ENCODE measurements at regions not wholly inside any gene's neighbourhood (a gene's known extent, or its start where the extent isn't known, plus 50 kb on each side); places are given as distances from the start of the nearest gene placed in this dataset.

- ATAC-seq (ENCODE audit: low FRiP score in 2 of 2): no peak
- H3K27me3 ChIP-seq: no peaks in the 10 kb centered on the region
These were observed 181.3 kb downstream of the BAMBI start for GRCh38 chr10:28858646-28859045.

GRCh38 chr10:28859791-28860190, 182.5 kb downstream of the BAMBI start:
- Histone ChIP-seq H3K4me1 (no peaks in the 10 kb centered on the region), H3K4me3 (no peak overlapping the region), H3K27me3 (no peaks in the 10 kb centered on the region), H3K36me3 (no peaks in the 10 kb centered on the region), H3K27ac (no peak overlapping the region), H3K9me3 (no peaks in the 10 kb centered on the region)
- WGBS, 2 donors: 55 to 58% methylated on average over 5 of the region's 5 CpGs
- ATAC-seq (ENCODE audit: low FRiP score in 2 of 2): no peak
- TF ChIP-seq EP300 (IDR thresholded peaks at IDR 0.05): no peak
- TF ChIP-seq POLR2A (IDR thresholded peaks at IDR 0.05): no peak
- no peak for TF ChIP-seq POLR2AphosphoS5 (IDR thresholded peaks at IDR 0.05)
- no peak for TF ChIP-seq CTCF (IDR thresholded peaks at IDR 0.05)
- DNase-seq: no peak

More at GRCh38 chr10:28858646-28859045, 181.3 kb downstream of the BAMBI start:
- no peak overlapping the region for H3K4me3 ChIP-seq
- 88 to 97% methylated on average over 2 of the region's 2 CpGs for WGBS, 2 donors
- no peak for DNase-seq
- no peaks in the 10 kb centered on the region for H3K4me1 ChIP-seq
- no peaks in the 10 kb centered on the region for H3K36me3 ChIP-seq
- no peaks in the 10 kb centered on the region for H3K9me3 ChIP-seq
- no peak overlapping the region for H3K27ac ChIP-seq
- no peak for TF ChIP-seq CTCF (IDR thresholded peaks at IDR 0.05)
- no peak for TF ChIP-seq POLR2AphosphoS5 (IDR thresholded peaks at IDR 0.05)
- no peak for TF ChIP-seq EP300 (IDR thresholded peaks at IDR 0.05)
- no peak for TF ChIP-seq POLR2A (IDR thresholded peaks at IDR 0.05)

- Histone ChIP-seq H3K4me1 (no peaks in the 10 kb centered on the region), H3K27ac (no peak overlapping the region), H3K27me3 (no peaks in the 10 kb centered on the region), H3K9me3 (no peaks in the 10 kb centered on the region), H3K36me3 (no peaks in the 10 kb centered on the region), H3K4me3 (no peak overlapping the region)
- DNase-seq (no peak), ATAC-seq (ENCODE audit: low FRiP score in 2 of 2) (no peak)
- WGBS, 2 donors: 87 to 96% methylated on average over 2 of the region's 2 CpGs
- TF ChIP-seq CTCF (IDR thresholded peaks at IDR 0.05) (no peak), EP300 (IDR thresholded peaks at IDR 0.05) (no peak), POLR2AphosphoS5 (IDR thresholded peaks at IDR 0.05) (no peak), POLR2A (IDR thresholded peaks at IDR 0.05) (no peak)
These were observed 184.9 kb downstream of the BAMBI start for GRCh38 chr10:28862219-28862618.

GRCh38 chr10:28869606-28870201, 192.4 kb downstream of the BAMBI start:
- H3K27ac ChIP-seq: no peak overlapping the region
- no peaks in the 10 kb centered on the region for H3K36me3 ChIP-seq
- H3K27me3 ChIP-seq: no peaks in the 10 kb centered on the region
- H3K4me3 ChIP-seq: no peak overlapping the region
- no peak for TF ChIP-seq EP300 (IDR thresholded peaks at IDR 0.05)
- no peak for TF ChIP-seq POLR2AphosphoS5 (IDR thresholded peaks at IDR 0.05)
- TF ChIP-seq POLR2A (IDR thresholded peaks at IDR 0.05): no peak
- TF ChIP-seq CTCF (IDR thresholded peaks at IDR 0.05): no peak
- ATAC-seq (ENCODE audit: low FRiP score in 2 of 2): no peak
- no peak for DNase-seq
- H3K9me3 ChIP-seq: no peaks in the 10 kb centered on the region
- 74 to 83% methylated on average over 5 of the region's 5 CpGs for WGBS, 2 donors
- no peaks in the 10 kb centered on the region for H3K4me1 ChIP-seq

- no peaks in the 10 kb centered on the region for H3K9me3 ChIP-seq
- H3K4me3 ChIP-seq: no peak overlapping the region
- H3K36me3 ChIP-seq: no peaks in the 10 kb centered on the region
- 68 to 80% methylated on average over 4 of the region's 4 CpGs for WGBS, 2 donors
- TF ChIP-seq POLR2A (IDR thresholded peaks at IDR 0.05) (no peak), POLR2AphosphoS5 (IDR thresholded peaks at IDR 0.05) (no peak), EP300 (IDR thresholded peaks at IDR 0.05) (no peak), CTCF (IDR thresholded peaks at IDR 0.05) (no peak)
- ATAC-seq (ENCODE audit: low FRiP score in 2 of 2): no peak
- no peaks in the 10 kb centered on the region for H3K27me3 ChIP-seq
- no peaks in the 10 kb centered on the region for H3K4me1 ChIP-seq
- H3K27ac ChIP-seq: no peak overlapping the region
- no peak for DNase-seq
These were observed 194.3 kb downstream of the BAMBI start for GRCh38 chr10:28871665-28872064.
